GM18909 (cell line): ENCODE measurements at regions not wholly inside any gene's neighbourhood (a gene's known extent, or its start where the extent isn't known, plus 50 kb on each side); places are given as distances from the start of the nearest gene placed in this dataset.

Experiments
- ATAC-seq: cut with Tn5 transposase; IDR thresholded peaks from one replicate; pipeline ENCODE4 v1.9.1; 2021; ENCODE audit warnings: mild to moderate bottlenecking; ENCODE audit not compliant: unreplicated experiment, poor library complexity

GRCh38 chr11:92276773-92277172 lies 52.2 kb downstream of the FAT3 start:
- no peak for ATAC-seq

GRCh38 chr11:92277871-92278270 lies 53.3 kb downstream of the FAT3 start:
- no peak for ATAC-seq

GRCh38 chr11:92278791-92279433 lies 54.3 kb downstream of the FAT3 start:
- no peak for ATAC-seq

GRCh38 chr11:92284107-92284506 lies 59.5 kb downstream of the FAT3 start:
- no peak for ATAC-seq

- ATAC-seq: no peak
Measured at GRCh38 chr11:92284558-92284957, 59.9 kb downstream of the FAT3 start.

GRCh38 chr11:92285776-92286175 lies 61.2 kb downstream of the FAT3 start:
- no peak for ATAC-seq

GRCh38 chr11:92286709-92287108 lies 62.1 kb downstream of the FAT3 start:
- ATAC-seq: no peak

GRCh38 chr11:92295175-92296137 lies 70.8 kb downstream of the FAT3 start:
- ATAC-seq: no peak

GRCh38 chr11:92296138-92296515 lies 71.5 kb downstream of the FAT3 start:
- ATAC-seq: no peak

- no peak for ATAC-seq
Measured at GRCh38 chr11:92297567-92298553, 73.2 kb downstream of the FAT3 start.

- no peak for ATAC-seq
Measured at GRCh38 chr11:92300876-92301275, 76.3 kb downstream of the FAT3 start.

GRCh38 chr11:92302770-92303169 lies 78.2 kb downstream of the FAT3 start:
- no peak for ATAC-seq

GRCh38 chr11:92304271-92304670 lies 79.7 kb downstream of the FAT3 start:
- ATAC-seq: no peak

GRCh38 chr11:92306966-92307510 lies 82.4 kb downstream of the FAT3 start:
- no peak for ATAC-seq

GRCh38 chr11:92308366-92308765 lies 83.7 kb downstream of the FAT3 start:
- ATAC-seq: no peak

- ATAC-seq: no peak
Measured at GRCh38 chr11:92311616-92312449, 87.2 kb downstream of the FAT3 start.

- ATAC-seq: no peak
Measured at GRCh38 chr11:92313784-92314183, 89.2 kb downstream of the FAT3 start.

GRCh38 chr11:92314499-92314898 lies 89.9 kb downstream of the FAT3 start:
- ATAC-seq: no peak

GRCh38 chr11:92316106-92316809 lies 91.6 kb downstream of the FAT3 start:
- ATAC-seq: no peak
